ENCODE measurements at regions not wholly inside any gene's neighbourhood (a gene's known extent, or its start where the extent isn't known, plus 50 kb on each side); places are given as distances from the start of the nearest gene placed in this dataset.

GRCh38 chr3:86282106-86282787 is 708.7 kb downstream of the VGLL3 start:
- H3K36me3 Mint-ChIP-seq (ENCODE audit: low read depth) = no peaks in the 10 kb centered on the region
- peak; percentile 89 for DNase-seq (ENCODE audit: low spot score)
- no peaks in the 10 kb centered on the region for H3K4me1 Mint-ChIP-seq (ENCODE audit: low read depth)
- no peak overlapping the region for H3K27ac Mint-ChIP-seq (ENCODE audit: unreplicated experiment)
- H3K9me3 Mint-ChIP-seq (ENCODE audit: low read depth) = peaks cover 7% of the 10 kb centered on the region
- H3K27me3 Mint-ChIP-seq (ENCODE audit: low read depth) = no peaks in the 10 kb centered on the region
- no peak overlapping the region for H3K4me3 Mint-ChIP-seq (ENCODE audit: unreplicated experiment)
- TF ChIP-seq, protein P1, sequence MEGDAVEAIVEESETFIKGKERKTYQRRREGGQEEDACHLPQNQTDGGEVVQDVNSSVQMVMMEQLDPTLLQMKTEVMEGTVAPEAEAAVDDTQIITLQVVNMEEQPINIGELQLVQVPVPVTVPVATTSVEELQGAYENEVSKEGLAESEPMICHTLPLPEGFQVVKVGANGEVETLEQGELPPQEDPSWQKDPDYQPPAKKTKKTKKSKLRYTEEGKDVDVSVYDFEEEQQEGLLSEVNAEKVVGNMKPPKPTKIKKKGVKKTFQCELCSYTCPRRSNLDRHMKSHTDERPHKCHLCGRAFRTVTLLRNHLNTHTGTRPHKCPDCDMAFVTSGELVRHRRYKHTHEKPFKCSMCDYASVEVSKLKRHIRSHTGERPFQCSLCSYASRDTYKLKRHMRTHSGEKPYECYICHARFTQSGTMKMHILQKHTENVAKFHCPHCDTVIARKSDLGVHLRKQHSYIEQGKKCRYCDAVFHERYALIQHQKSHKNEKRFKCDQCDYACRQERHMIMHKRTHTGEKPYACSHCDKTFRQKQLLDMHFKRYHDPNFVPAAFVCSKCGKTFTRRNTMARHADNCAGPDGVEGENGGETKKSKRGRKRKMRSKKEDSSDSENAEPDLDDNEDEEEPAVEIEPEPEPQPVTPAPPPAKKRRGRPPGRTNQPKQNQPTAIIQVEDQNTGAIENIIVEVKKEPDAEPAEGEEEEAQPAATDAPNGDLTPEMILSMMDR (IDR thresholded peaks at IDR 0.05) = no peak

DNA sequence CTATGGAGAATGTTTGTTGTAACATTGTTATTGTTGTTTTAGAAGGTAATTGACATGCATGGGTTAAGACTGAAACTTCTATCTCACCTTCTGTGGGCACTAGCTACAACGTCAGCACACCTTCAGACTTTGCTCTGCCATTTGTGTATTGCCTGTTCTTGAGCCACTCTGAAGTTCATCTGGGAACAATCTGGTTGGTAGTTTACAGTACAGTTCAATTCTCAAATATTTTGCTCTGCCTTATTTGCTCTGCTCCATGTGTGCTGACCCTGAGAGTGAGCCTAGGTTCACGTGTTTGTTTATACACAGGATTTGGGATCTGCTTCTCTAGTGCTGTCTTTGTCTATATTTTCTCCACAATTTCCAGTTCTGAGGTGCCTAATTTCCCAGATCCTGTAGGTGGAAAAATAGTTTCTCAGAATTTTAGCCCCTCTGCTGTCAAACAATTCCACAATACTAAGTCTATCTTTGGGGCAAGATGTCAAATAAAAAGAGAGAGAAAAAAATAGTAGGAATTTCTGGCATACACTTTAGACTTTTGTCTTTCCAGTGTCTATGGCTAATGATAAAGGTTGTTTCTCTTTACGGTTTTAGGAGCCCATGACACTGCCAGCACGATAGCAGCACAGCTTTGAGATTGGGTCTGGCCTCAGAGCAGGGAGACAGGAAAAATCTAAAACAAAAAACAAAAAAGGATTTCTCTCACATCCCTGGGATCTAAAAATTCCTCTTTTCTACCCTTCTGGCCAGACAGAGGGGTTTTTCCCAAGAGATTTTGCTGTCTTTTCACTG is 721.4 kb downstream of the VGLL3 start:
- Mint-ChIP-seq H3K27ac (ENCODE audit: unreplicated experiment) (no peak overlapping the region), H3K27me3 (ENCODE audit: low read depth) (peaks cover 12% of the 10 kb centered on the region), H3K9me3 (ENCODE audit: low read depth) (no peaks in the 10 kb centered on the region), H3K36me3 (ENCODE audit: low read depth) (no peaks in the 10 kb centered on the region), H3K4me3 (ENCODE audit: unreplicated experiment) (no peak overlapping the region), H3K4me1 (ENCODE audit: low read depth) (no peaks in the 10 kb centered on the region)
- no peak for DNase-seq (ENCODE audit: low spot score)
- TF ChIP-seq, protein P1 (IDR thresholded peaks at IDR 0.05) = no peak

- DNase-seq (ENCODE audit: low spot score) = no peak
- Mint-ChIP-seq H3K4me1 (ENCODE audit: low read depth) (no peaks in the 10 kb centered on the region), H3K27ac (ENCODE audit: unreplicated experiment) (no peak overlapping the region), H3K36me3 (ENCODE audit: low read depth) (no peaks in the 10 kb centered on the region), H3K27me3 (ENCODE audit: low read depth) (peaks cover 5% of the 10 kb centered on the region), H3K4me3 (ENCODE audit: unreplicated experiment) (no peak overlapping the region), H3K9me3 (ENCODE audit: low read depth) (peaks cover 3% of the 10 kb centered on the region)
- TF ChIP-seq, protein P1 (IDR thresholded peaks at IDR 0.05) = no peak
Measured at GRCh38 chr3:86257955-86258641, 732.9 kb downstream of the VGLL3 start.

DNA sequence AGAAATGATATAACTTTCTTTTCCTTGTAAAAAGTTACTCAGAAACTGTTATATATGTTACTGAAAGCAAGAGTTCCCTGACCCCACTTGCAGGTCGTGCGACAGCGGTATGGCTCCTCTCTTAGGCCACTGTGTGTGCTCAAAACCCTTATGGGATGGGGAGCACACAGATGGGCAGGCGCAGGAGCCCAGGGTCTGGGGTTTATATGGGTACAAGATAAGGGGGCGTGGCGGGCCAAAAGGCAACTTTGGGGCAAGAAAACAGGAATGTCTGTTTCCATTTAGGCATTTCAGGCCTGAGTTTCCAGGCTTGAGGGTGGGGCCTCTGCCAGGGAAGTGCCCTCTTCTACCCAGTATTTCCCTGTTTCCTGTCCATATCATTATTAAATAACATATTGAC is 736.5 kb downstream of the VGLL3 start:
- Mint-ChIP-seq H3K36me3 (ENCODE audit: low read depth) (no peaks in the 10 kb centered on the region), H3K4me1 (ENCODE audit: low read depth) (no peaks in the 10 kb centered on the region), H3K4me3 (ENCODE audit: unreplicated experiment) (no peak overlapping the region), H3K27ac (ENCODE audit: unreplicated experiment) (no peak overlapping the region), H3K27me3 (ENCODE audit: low read depth) (peaks cover 6% of the 10 kb centered on the region), H3K9me3 (ENCODE audit: low read depth) (no peaks in the 10 kb centered on the region)
- TF ChIP-seq, protein P1 (IDR thresholded peaks at IDR 0.05) = no peak
- peak; percentile 53 for DNase-seq (ENCODE audit: low spot score)

GRCh38 chr3:86251781-86252180 is 739.2 kb downstream of the VGLL3 start:
- TF ChIP-seq, protein P1 (IDR thresholded peaks at IDR 0.05) = no peak
- H3K4me3 Mint-ChIP-seq (ENCODE audit: unreplicated experiment) = no peak overlapping the region
- DNase-seq (ENCODE audit: low spot score) = no peak
- H3K4me1 Mint-ChIP-seq (ENCODE audit: low read depth) = no peaks in the 10 kb centered on the region
- peaks cover 4% of the 10 kb centered on the region for H3K27me3 Mint-ChIP-seq (ENCODE audit: low read depth)
- H3K27ac Mint-ChIP-seq (ENCODE audit: unreplicated experiment) = no peak overlapping the region
- no peaks in the 10 kb centered on the region for H3K9me3 Mint-ChIP-seq (ENCODE audit: low read depth)
- H3K36me3 Mint-ChIP-seq (ENCODE audit: low read depth) = no peaks in the 10 kb centered on the region
